ENCODE measurements at regions not wholly inside any gene's neighbourhood (a gene's known extent, or its start where the extent isn't known, plus 50 kb on each side); places are given as distances from the start of the nearest gene placed in this dataset.

- H3K27ac ChIP-seq = no peak overlapping the region
- TF ChIP-seq CTCF (conservative IDR thresholded peaks at IDR 0.05) = no peak
Observed at GRCh38 chrX:42497356-42497755, 280.6 kb downstream of the PPP1R2C start.

DNA sequence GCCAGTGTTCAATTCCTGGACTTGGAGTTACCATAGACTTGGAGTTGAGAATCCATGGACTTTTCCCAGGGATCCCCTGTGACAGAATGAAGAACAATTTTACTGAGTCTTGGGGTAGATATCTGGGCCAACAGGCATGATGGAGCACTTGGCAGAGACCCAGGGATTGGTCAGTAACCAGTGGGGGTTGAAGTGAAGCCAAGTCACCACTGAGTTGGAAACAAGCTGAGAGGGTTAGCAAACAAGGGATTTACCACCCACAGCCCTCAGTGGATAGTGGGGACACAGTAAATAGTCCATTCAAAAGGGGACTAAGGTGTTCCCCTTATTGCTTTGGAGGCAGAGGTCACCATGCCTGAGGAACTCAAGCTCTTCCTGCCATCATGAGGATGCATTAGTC is 281.7 kb downstream of the PPP1R2C start:
- TF ChIP-seq CTCF (conservative IDR thresholded peaks at IDR 0.05) = no peak
- H3K27ac ChIP-seq = no peak overlapping the region

DNA sequence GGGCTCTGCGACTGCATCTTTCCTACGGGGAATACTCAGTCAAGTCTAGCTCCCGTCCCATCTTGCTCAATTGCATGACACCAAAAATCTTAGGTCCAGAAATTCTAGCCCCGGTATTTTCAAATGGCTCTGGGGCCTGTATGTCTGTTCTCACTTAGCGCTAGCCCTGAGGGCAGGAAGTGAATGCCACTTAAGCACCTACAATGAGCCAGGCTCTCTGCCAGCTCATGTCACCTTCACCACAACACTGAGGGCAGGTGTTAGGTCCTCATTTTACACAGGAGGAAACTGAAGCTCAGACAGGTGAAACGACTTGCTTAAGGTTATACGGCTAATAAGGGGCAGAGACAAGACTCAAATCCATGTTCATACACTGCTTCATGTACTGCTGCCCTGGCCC is 282.8 kb downstream of the PPP1R2C start:
- H3K27ac ChIP-seq = no peak overlapping the region
- TF ChIP-seq CTCF (conservative IDR thresholded peaks at IDR 0.05) = no peak

DNA sequence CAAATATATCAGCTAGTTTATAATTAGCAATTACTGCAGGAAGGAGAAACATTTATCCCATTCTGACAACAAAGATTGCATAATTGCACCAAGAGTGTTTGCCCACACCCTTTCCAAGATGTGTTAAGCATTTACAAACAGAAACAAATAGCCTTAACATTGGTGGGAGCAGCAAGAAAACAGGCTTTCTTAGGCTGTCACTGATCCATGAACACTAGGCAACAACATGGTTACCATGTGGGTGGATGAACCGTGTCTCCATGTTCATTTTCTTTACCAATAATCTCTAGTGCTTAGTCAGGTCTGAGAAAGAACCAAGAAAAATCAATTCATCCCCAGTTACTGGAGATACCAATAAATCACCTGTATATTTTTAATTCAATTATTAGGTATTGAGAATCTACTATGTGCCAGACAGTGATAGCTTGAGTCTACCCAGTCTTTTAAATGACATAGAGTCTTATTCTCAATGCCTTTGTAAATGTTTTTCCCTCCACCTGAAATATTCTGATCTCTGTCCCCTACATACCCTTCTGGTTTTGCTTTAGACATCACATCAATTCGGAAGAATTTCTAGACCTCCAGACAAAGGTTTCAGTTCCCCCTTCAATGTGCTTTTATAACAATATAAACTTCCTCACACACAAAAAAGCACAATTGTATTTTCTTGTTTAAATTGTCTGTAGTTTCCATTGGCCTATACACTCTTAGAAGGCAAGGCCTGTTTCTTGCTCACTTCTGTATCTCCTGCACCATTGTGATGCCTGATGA is 286.6 kb downstream of the PPP1R2C start:
- no peak for TF ChIP-seq CTCF (conservative IDR thresholded peaks at IDR 0.05)

GRCh38 chrX:42490111-42490510 is 287.9 kb downstream of the PPP1R2C start:
- no peak for TF ChIP-seq CTCF (conservative IDR thresholded peaks at IDR 0.05)

More for the DNA sequence above, 286.6 kb downstream of the PPP1R2C start:
- no peak overlapping the region for H3K27ac ChIP-seq

DNA sequence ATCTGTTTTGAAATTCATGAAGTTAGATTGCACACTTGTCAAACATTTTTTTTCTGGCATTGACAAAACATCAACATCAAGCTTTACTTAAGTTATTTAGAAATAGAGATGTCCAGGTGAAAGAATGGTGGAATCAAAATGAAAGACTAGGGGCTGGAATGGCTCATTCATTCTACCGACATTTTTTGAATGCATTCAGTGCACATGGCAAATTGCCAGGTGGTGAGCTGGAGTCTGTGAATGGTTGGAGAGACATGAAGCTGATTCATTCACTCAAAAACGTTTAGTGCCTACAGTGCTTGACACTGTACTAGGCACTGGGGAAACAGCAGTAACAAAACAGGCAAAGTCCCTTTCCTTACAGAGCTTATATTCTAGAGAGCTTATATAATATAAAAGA is 292.4 kb downstream of the PPP1R2C start:
- no peak for TF ChIP-seq CTCF (conservative IDR thresholded peaks at IDR 0.05)
- no peak overlapping the region for H3K27ac ChIP-seq

More at GRCh38 chrX:42490111-42490510, 287.9 kb downstream of the PPP1R2C start:
- H3K27ac ChIP-seq = no peak overlapping the region

- TF ChIP-seq CTCF (conservative IDR thresholded peaks at IDR 0.05) = no peak
- no peak overlapping the region for H3K27ac ChIP-seq
Observed at GRCh38 chrX:42484233-42484632, 293.7 kb downstream of the PPP1R2C start.

Measured in VCaP (cell line).